ENCODE measurements at regions not wholly inside any gene's neighbourhood (a gene's known extent, or its start where the extent isn't known, plus 50 kb on each side); places are given as distances from the start of the nearest gene placed in this dataset.

DNA sequence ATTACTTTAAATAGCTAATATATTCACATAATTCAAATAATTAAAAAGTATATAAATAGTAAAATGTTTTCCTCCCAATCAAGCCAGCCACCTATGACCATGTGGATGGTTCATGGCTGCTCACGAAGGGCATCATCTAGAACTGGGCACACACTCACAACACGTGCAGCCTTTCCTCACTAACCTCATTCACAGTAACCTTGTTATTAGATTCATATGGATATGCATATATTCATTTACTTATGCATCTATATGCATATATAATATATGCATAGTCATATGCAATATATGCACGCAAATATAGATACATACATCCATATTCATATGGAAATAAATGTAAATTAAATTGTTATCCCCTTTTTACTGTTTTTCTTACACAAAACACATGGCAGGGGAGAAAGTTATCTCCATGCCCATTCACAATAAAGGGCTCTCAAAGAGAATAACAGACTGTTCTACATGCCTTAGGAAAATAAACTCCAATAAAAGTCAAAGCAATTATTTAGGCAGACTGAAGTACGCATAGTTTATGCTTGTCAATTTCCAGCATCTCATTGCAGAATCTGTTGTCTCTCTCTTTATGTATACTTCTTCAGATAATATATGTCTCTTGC is 163.9 kb upstream of the ADGRL3 start:
- H3K27me3 Mint-ChIP-seq = no peaks in the 10 kb centered on the region
- Histone ChIP-seq H3K4me3 (ENCODE audit: low read depth, low read length) (no peak overlapping the region), H3K9me3 (ENCODE audit: control insufficient read depth in 2 of 2, low read length in 2 of 2) (peaks cover 0 to 4% of the 10 kb centered on the region in 2 experiments), H3K4me1 (ENCODE audit: control insufficient read depth, insufficient read depth, low read length, poor library complexity, severe bottlenecking) (no peaks in the 10 kb centered on the region), H3K27ac (ENCODE audit: insufficient read depth, low read length, poor library complexity, severe bottlenecking) (no peak overlapping the region), H3K36me3 (ENCODE audit: control insufficient read depth, insufficient read depth, low read length) (no peaks in the 10 kb centered on the region), H3K27me3 (ENCODE audit: control insufficient read depth, insufficient read depth, low read length) (no peaks in the 10 kb centered on the region)
- H3K4me3 Mint-ChIP-seq = no peak overlapping the region
- H3K36me3 Mint-ChIP-seq = no peaks in the 10 kb centered on the region
- H3K27ac Mint-ChIP-seq = no peak overlapping the region
- no peak for DNase-seq
- H3K4me1 Mint-ChIP-seq = no peaks in the 10 kb centered on the region
- no peak for ATAC-seq (ENCODE audit: low read depth in 2 of 2)
- peaks cover 0 to 18% (median 5%) of the 10 kb centered on the region in 7 donors for H3K9me3 Mint-ChIP-seq

DNA sequence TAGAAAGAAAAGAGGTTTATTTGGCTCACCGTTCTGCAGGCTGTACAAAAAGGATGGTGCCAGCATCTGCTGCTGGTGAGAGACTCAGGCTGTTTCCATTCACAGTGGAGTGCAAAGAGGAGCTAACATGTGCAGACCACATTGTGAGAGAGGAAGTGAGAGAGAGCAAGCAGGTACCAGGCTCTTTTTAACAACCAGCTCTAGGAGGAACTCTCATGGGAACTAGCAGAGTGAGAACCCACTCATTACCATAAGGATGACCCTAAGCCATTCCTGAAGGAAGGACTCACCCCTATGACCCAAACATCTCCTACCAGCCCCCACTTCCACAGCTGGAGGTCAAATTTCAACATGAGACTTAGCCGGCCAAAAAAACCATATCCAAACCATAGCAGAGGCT is 158.6 kb upstream of the ADGRL3 start:
- no peaks in the 10 kb centered on the region for H3K36me3 ChIP-seq (ENCODE audit: control insufficient read depth, insufficient read depth, low read length)
- peaks cover 6 to 28% (median 13%) of the 10 kb centered on the region in 7 donors for H3K9me3 Mint-ChIP-seq
- H3K36me3 Mint-ChIP-seq = no peaks in the 10 kb centered on the region
- DNase-seq (no peak), ATAC-seq (ENCODE audit: low read depth in 2 of 2) (no peak)
- H3K27ac ChIP-seq (ENCODE audit: insufficient read depth, low read length, poor library complexity, severe bottlenecking) = no peak overlapping the region
- no peaks in the 10 kb centered on the region for H3K27me3 Mint-ChIP-seq
- H3K4me1 ChIP-seq (ENCODE audit: control insufficient read depth, insufficient read depth, low read length, poor library complexity, severe bottlenecking) = no peaks in the 10 kb centered on the region
- no peaks in the 10 kb centered on the region for H3K27me3 ChIP-seq (ENCODE audit: control insufficient read depth, insufficient read depth, low read length)
- H3K27ac Mint-ChIP-seq = no peak overlapping the region
- H3K4me3 Mint-ChIP-seq = no peak overlapping the region
- H3K4me3 ChIP-seq (ENCODE audit: low read depth, low read length) = no peak overlapping the region
- H3K9me3 ChIP-seq (ENCODE audit: control insufficient read depth in 2 of 2, low read length in 2 of 2) = peaks cover 0 to 4% of the 10 kb centered on the region in 2 experiments
- H3K4me1 Mint-ChIP-seq = no peaks in the 10 kb centered on the region

- H3K27ac ChIP-seq (ENCODE audit: insufficient read depth, low read length, poor library complexity, severe bottlenecking) = no peak overlapping the region
- no peaks in the 10 kb centered on the region for H3K27me3 Mint-ChIP-seq
- no peaks in the 10 kb centered on the region for H3K4me1 ChIP-seq (ENCODE audit: control insufficient read depth, insufficient read depth, low read length, poor library complexity, severe bottlenecking)
- H3K9me3 Mint-ChIP-seq = peaks cover 8 to 33% (median 13%) of the 10 kb centered on the region in 7 donors
- peaks cover 0 to 4% of the 10 kb centered on the region in 2 experiments for H3K9me3 ChIP-seq (ENCODE audit: control insufficient read depth in 2 of 2, low read length in 2 of 2)
- H3K4me1 Mint-ChIP-seq = no peaks in the 10 kb centered on the region
- no peak overlapping the region for H3K4me3 ChIP-seq (ENCODE audit: low read depth, low read length)
- no peak for DNase-seq
- no peaks in the 10 kb centered on the region for H3K36me3 ChIP-seq (ENCODE audit: control insufficient read depth, insufficient read depth, low read length)
- H3K27ac Mint-ChIP-seq = no peak overlapping the region
- H3K4me3 Mint-ChIP-seq = no peak overlapping the region
- no peaks in the 10 kb centered on the region for H3K36me3 Mint-ChIP-seq
- no peak for ATAC-seq (ENCODE audit: low read depth in 2 of 2)
- no peaks in the 10 kb centered on the region for H3K27me3 ChIP-seq (ENCODE audit: control insufficient read depth, insufficient read depth, low read length)
Measured at GRCh38 chr4:61044837-61045236, 155.3 kb upstream of the ADGRL3 start.

DNA sequence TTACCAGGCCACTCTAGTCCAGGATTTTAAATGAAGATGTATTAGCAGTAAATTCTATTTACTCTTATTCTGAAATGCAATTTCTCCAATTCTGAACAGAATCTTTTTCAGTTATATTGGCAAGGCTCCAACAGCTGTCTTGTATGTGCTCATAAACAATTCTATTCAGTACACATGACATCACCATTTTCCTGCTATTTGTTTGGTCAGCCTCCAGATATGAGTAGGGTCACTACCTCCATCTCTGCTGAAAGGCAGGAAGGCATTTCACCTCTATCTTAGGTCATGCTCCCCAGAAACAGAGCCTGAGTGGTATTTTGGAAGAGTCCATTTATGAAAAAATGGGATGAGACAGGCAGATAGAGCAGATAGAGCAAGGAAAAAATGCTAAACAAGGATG is 151.1 kb upstream of the ADGRL3 start:
- Mint-ChIP-seq H3K36me3 (no peaks in the 10 kb centered on the region), H3K27me3 (no peaks in the 10 kb centered on the region), H3K4me3 (no peak overlapping the region), H3K4me1 (no peaks in the 10 kb centered on the region), H3K9me3 (peaks cover 3 to 40% (median 9%) of the 10 kb centered on the region in 7 donors), H3K27ac (no peak overlapping the region)
- Histone ChIP-seq H3K9me3 (ENCODE audit: control insufficient read depth in 2 of 2, low read length in 2 of 2) (no peaks in the 10 kb centered on the region), H3K36me3 (ENCODE audit: control insufficient read depth, insufficient read depth, low read length) (no peaks in the 10 kb centered on the region), H3K4me1 (ENCODE audit: control insufficient read depth, insufficient read depth, low read length, poor library complexity, severe bottlenecking) (no peaks in the 10 kb centered on the region), H3K4me3 (ENCODE audit: low read depth, low read length) (no peak overlapping the region), H3K27me3 (ENCODE audit: control insufficient read depth, insufficient read depth, low read length) (no peaks in the 10 kb centered on the region), H3K27ac (ENCODE audit: insufficient read depth, low read length, poor library complexity, severe bottlenecking) (no peak overlapping the region)
- no peak for ATAC-seq (ENCODE audit: low read depth in 2 of 2)
- DNase-seq = no peak

DNA sequence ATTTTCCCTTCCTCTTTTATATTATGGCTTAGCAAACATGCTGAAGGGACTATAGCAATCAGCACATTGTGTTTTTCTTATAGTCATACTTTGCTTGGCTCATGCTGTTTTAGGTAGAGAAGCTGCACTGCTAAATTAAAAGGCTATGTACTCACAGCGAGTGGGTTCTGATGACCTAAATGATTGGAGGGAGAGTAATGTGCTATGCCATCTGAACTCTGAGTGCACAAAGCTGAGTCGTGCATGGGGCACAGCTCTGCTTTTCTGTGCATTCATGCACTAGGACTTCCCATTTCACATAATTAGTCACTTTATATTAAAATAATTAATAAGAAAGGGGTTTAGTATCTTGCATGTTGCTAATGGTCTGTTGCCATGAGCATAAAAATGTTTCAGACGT is 132.7 kb upstream of the ADGRL3 start:
- Histone ChIP-seq H3K4me3 (ENCODE audit: low read depth, low read length) (no peak overlapping the region), H3K9me3 (ENCODE audit: control insufficient read depth in 2 of 2, low read length in 2 of 2) (peaks cover 2 to 10% of the 10 kb centered on the region in 2 experiments), H3K27ac (ENCODE audit: insufficient read depth, low read length, poor library complexity, severe bottlenecking) (no peak overlapping the region), H3K27me3 (ENCODE audit: control insufficient read depth, insufficient read depth, low read length) (no peaks in the 10 kb centered on the region), H3K4me1 (ENCODE audit: control insufficient read depth, insufficient read depth, low read length, poor library complexity, severe bottlenecking) (no peaks in the 10 kb centered on the region), H3K36me3 (ENCODE audit: control insufficient read depth, insufficient read depth, low read length) (no peaks in the 10 kb centered on the region)
- Mint-ChIP-seq H3K27ac (no peak overlapping the region), H3K4me1 (no peaks in the 10 kb centered on the region), H3K9me3 (peaks cover 6 to 26% (median 8%) of the 10 kb centered on the region in 7 donors), H3K36me3 (no peaks in the 10 kb centered on the region), H3K27me3 (no peaks in the 10 kb centered on the region), H3K4me3 (no peak overlapping the region)
- DNase-seq (no peak), ATAC-seq (ENCODE audit: low read depth in 2 of 2) (no peak)

DNA sequence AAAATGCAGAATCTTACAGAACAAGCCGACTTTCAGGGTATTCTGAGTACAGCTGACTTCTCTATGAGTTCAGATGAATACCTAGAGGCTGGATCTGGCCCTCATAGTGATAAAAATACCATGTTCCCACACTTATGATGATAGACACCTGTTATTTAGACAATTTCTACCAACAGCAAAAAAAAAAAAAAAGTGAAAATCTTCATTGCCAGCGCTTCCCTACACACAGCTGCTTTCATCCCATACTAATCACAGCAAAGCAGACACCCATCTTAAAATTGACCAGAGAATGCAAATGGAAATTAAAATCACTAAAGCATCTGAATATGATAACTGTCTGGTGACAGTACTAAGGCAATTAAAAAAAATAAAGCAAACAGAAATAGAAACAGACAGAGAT is 132.1 kb upstream of the ADGRL3 start:
- ATAC-seq (ENCODE audit: low read depth in 2 of 2) (no peak), DNase-seq (no peak)
- H3K9me3 ChIP-seq (ENCODE audit: control insufficient read depth in 2 of 2, low read length in 2 of 2) = peaks cover 2 to 10% of the 10 kb centered on the region in 2 experiments
- no peaks in the 10 kb centered on the region for H3K4me1 ChIP-seq (ENCODE audit: control insufficient read depth, insufficient read depth, low read length, poor library complexity, severe bottlenecking)
- no peak overlapping the region for H3K4me3 ChIP-seq (ENCODE audit: low read depth, low read length)
- no peak overlapping the region for H3K27ac ChIP-seq (ENCODE audit: insufficient read depth, low read length, poor library complexity, severe bottlenecking)
- H3K4me1 Mint-ChIP-seq = no peaks in the 10 kb centered on the region
- no peak overlapping the region for H3K27ac Mint-ChIP-seq
- no peaks in the 10 kb centered on the region for H3K36me3 Mint-ChIP-seq
- H3K4me3 Mint-ChIP-seq = no peak overlapping the region
- no peaks in the 10 kb centered on the region for H3K27me3 Mint-ChIP-seq
- H3K36me3 ChIP-seq (ENCODE audit: control insufficient read depth, insufficient read depth, low read length) = no peaks in the 10 kb centered on the region
- H3K9me3 Mint-ChIP-seq = peaks cover 4 to 24% (median 8%) of the 10 kb centered on the region in 7 donors
- no peaks in the 10 kb centered on the region for H3K27me3 ChIP-seq (ENCODE audit: control insufficient read depth, insufficient read depth, low read length)

GRCh38 chr4:61068745-61069144 is 131.4 kb upstream of the ADGRL3 start:
- Mint-ChIP-seq H3K27ac (no peak overlapping the region), H3K27me3 (no peaks in the 10 kb centered on the region), H3K4me1 (no peaks in the 10 kb centered on the region), H3K4me3 (no peak overlapping the region), H3K9me3 (peaks cover 4 to 28% (median 8%) of the 10 kb centered on the region in 7 donors), H3K36me3 (no peaks in the 10 kb centered on the region)
- Histone ChIP-seq H3K36me3 (ENCODE audit: control insufficient read depth, insufficient read depth, low read length) (no peaks in the 10 kb centered on the region), H3K27ac (ENCODE audit: insufficient read depth, low read length, poor library complexity, severe bottlenecking) (no peak overlapping the region), H3K4me1 (ENCODE audit: control insufficient read depth, insufficient read depth, low read length, poor library complexity, severe bottlenecking) (no peaks in the 10 kb centered on the region), H3K4me3 (ENCODE audit: low read depth, low read length) (no peak overlapping the region), H3K9me3 (ENCODE audit: control insufficient read depth in 2 of 2, low read length in 2 of 2) (peaks cover 2 to 10% of the 10 kb centered on the region in 2 experiments), H3K27me3 (ENCODE audit: control insufficient read depth, insufficient read depth, low read length) (no peaks in the 10 kb centered on the region)
- no peak for DNase-seq
- ATAC-seq (ENCODE audit: low read depth in 2 of 2) = no peak

- no peak overlapping the region for H3K27ac ChIP-seq (ENCODE audit: insufficient read depth, low read length, poor library complexity, severe bottlenecking)
- Mint-ChIP-seq H3K27ac (no peak overlapping the region), H3K4me3 (no peak overlapping the region), H3K9me3 (peaks cover 4 to 23% (median 8%) of the 10 kb centered on the region in 7 donors), H3K4me1 (no peaks in the 10 kb centered on the region), H3K36me3 (no peaks in the 10 kb centered on the region), H3K27me3 (no peaks in the 10 kb centered on the region)
- H3K4me3 ChIP-seq (ENCODE audit: low read depth, low read length) = no peak overlapping the region
- no peak for ATAC-seq (ENCODE audit: low read depth in 2 of 2)
- H3K4me1 ChIP-seq (ENCODE audit: control insufficient read depth, insufficient read depth, low read length, poor library complexity, severe bottlenecking) = no peaks in the 10 kb centered on the region
- H3K9me3 ChIP-seq (ENCODE audit: control insufficient read depth in 2 of 2, low read length in 2 of 2) = peaks cover 0 to 7% of the 10 kb centered on the region in 2 experiments
- H3K27me3 ChIP-seq (ENCODE audit: control insufficient read depth, insufficient read depth, low read length) = no peaks in the 10 kb centered on the region
- H3K36me3 ChIP-seq (ENCODE audit: control insufficient read depth, insufficient read depth, low read length) = no peaks in the 10 kb centered on the region
- DNase-seq = no peak
Measured at GRCh38 chr4:61070269-61070668, 129.9 kb upstream of the ADGRL3 start.
